Activated CD8-positive, alpha-beta memory T cell treated with anti-CD3 and anti-CD28 coated beads, Interleukin-2, amount 10 ng/mL, durations not matched to agents 7 days and 5 days (primary cell): ENCODE measurements at regions not wholly inside any gene's neighbourhood (a gene's known extent, or its start where the extent isn't known, plus 50 kb on each side); places are given as distances from the start of the nearest gene placed in this dataset.

ENCODE experiments used
- ATAC-seq: fragments of 150-1000 bp; cut with Tn5 transposase; one replicate; pipeline ENCODE4 v1.10.0; 2021; ENCODE audit warnings: moderate library complexity
- CTCF ChIA-PET: fragments of 350-600 bp; sonication (Branson Sonifier 250); formaldehyde crosslinking; loops from one replicate; lab custom pipeline; 2021; ENCODE audit warnings: antibody characterized with exemption; lab: Charles Lee
- DNase-seq: peaks from one replicate; pipeline ENCODE4 v3.0.0-alpha.2; 2020
- H3K27ac Mint-ChIP-seq: one replicate; pipeline ENCODE4 v1.8.0; 2021; ENCODE audit warnings: mild to moderate bottlenecking, mixed read lengths
- H3K27me3 Mint-ChIP-seq: one replicate; pipeline ENCODE4 v1.8.0; 2021; ENCODE audit warnings: mixed read lengths
- H3K36me3 Mint-ChIP-seq: one replicate; pipeline ENCODE4 v1.8.0; 2021; ENCODE audit warnings: mild to moderate bottlenecking, mixed read lengths
- H3K4me1 Mint-ChIP-seq: one replicate; pipeline ENCODE4 v1.8.0; 2021; ENCODE audit warnings: mixed read lengths
- H3K4me3 Mint-ChIP-seq: one replicate; pipeline ENCODE4 v1.8.0; 2021; ENCODE audit warnings: mild to moderate bottlenecking, moderate library complexity, mixed read lengths
- H3K9me3 Mint-ChIP-seq: one replicate; pipeline ENCODE4 v1.8.0; 2022; ENCODE audit warnings: low read depth, mixed read lengths

- Mint-ChIP-seq H3K4me3 (no peak overlapping the region), H3K27ac (no peak overlapping the region), H3K9me3 (no peaks in the 10 kb centered on the region), H3K27me3 (peaks cover 10% of the 10 kb centered on the region), H3K4me1 (no peaks in the 10 kb centered on the region), H3K36me3 (no peaks in the 10 kb centered on the region)
- ATAC-seq (no peak), DNase-seq (no peak)
- CTCF ChIA-PET: interaction anchor here (0.6 kb wide), 1 partner anchor 10 kb away, joined by 3 read pairs; no protein-coding TSS in a partner anchor
Observed at GRCh38 chr15:92705764-92706163, 50.2 kb upstream of the FAM174B start.

GRCh38 chr15:92706201-92706600 is 50.6 kb upstream of the FAM174B start:
- ATAC-seq (no peak), DNase-seq (no peak)
- Mint-ChIP-seq H3K27ac (no peak overlapping the region), H3K4me3 (no peak overlapping the region), H3K36me3 (no peaks in the 10 kb centered on the region), H3K9me3 (no peaks in the 10 kb centered on the region), H3K27me3 (peaks cover 10% of the 10 kb centered on the region), H3K4me1 (no peaks in the 10 kb centered on the region)
- CTCF ChIA-PET: interaction anchor here (0.6 kb wide), 1 partner anchor 10 kb away, joined by 3 read pairs; no protein-coding TSS in a partner anchor

- Mint-ChIP-seq H3K27ac (no peak overlapping the region), H3K4me3 (no peak overlapping the region), H3K27me3 (peaks cover 5% of the 10 kb centered on the region), H3K9me3 (no peaks in the 10 kb centered on the region), H3K4me1 (no peaks in the 10 kb centered on the region), H3K36me3 (no peaks in the 10 kb centered on the region)
- CTCF ChIA-PET: interaction anchor here (0.9 kb wide), 1 partner anchor 9 kb away, joined by 3 read pairs; no protein-coding TSS in a partner anchor
- DNase-seq: no peak
- no peak for ATAC-seq
Observed at GRCh38 chr15:92707880-92708551, 52.4 kb upstream of the FAM174B start.

DNA sequence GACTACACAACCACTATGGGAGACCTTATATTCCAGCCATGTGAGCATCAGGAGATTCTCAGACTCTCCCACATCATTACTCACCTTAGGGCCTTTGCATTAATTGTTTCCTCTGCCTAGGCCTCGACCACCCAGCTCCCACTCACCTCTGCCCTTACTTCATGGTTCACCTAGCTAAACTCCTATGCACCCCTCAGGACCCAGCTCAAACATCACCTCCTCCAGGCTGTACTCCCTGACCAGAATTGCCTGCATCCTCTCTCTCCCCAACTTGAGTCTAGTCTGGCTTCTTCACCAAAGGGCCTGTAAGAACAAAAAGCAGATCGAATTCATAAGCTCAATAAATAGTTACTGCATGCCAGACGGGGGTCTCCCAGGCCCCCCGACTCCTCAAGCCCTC is 53.1 kb upstream of the FAM174B start:
- Mint-ChIP-seq H3K36me3 (no peaks in the 10 kb centered on the region), H3K27me3 (peaks cover 10% of the 10 kb centered on the region), H3K9me3 (no peaks in the 10 kb centered on the region), H3K27ac (no peak overlapping the region), H3K4me3 (no peak overlapping the region), H3K4me1 (no peaks in the 10 kb centered on the region)
- CTCF ChIA-PET: no interaction called here
- no peak for DNase-seq
- no peak for ATAC-seq

- ATAC-seq (no peak), DNase-seq (no peak)
- H3K27ac Mint-ChIP-seq: no peak overlapping the region
- peaks cover 3% of the 10 kb centered on the region for H3K4me1 Mint-ChIP-seq
- no peaks in the 10 kb centered on the region for H3K9me3 Mint-ChIP-seq
- no peaks in the 10 kb centered on the region for H3K36me3 Mint-ChIP-seq
- H3K4me3 Mint-ChIP-seq: no peak overlapping the region
- CTCF ChIA-PET: no interaction called here
- H3K27me3 Mint-ChIP-seq: peaks cover 14% of the 10 kb centered on the region
Observed at GRCh38 chr15:92709110-92709790, 53.7 kb upstream of the FAM174B start.

DNA sequence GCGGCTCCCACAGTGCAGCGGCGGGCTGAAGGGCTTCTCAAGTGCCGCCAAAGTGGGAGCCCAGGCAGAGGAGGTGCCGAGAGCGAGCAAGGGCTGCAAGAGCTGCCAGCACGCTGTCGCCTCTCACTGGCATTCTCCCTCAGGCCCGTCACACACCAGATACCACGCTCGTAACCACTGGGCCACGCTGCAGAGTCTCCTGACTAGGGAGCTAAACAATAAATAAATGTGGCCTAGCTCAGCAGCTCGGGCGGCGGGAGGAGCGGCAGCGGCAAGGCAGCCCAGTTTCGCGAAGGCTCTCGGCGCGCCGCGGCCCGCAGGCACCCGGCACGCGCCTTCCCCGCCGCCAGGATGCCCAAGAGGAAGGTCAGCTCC is 55.9 kb upstream of the FAM174B start:
- CTCF ChIA-PET: no interaction called here
- Mint-ChIP-seq H3K27ac (no peak overlapping the region), H3K4me3 (no peak overlapping the region), H3K27me3 (peaks cover 17% of the 10 kb centered on the region), H3K36me3 (no peaks in the 10 kb centered on the region), H3K4me1 (peaks cover 8% of the 10 kb centered on the region), H3K9me3 (no peaks in the 10 kb centered on the region)
- no peak for ATAC-seq
- no peak for DNase-seq

- no peaks in the 10 kb centered on the region for H3K9me3 Mint-ChIP-seq
- H3K36me3 Mint-ChIP-seq: no peaks in the 10 kb centered on the region
- peaks cover 8% of the 10 kb centered on the region for H3K4me1 Mint-ChIP-seq
- no peak overlapping the region for H3K27ac Mint-ChIP-seq
- peaks cover 17% of the 10 kb centered on the region for H3K27me3 Mint-ChIP-seq
- H3K4me3 Mint-ChIP-seq: peak overlapping the region; percentile 11
- ATAC-seq (peak; percentile 20), DNase-seq (no peak)
- CTCF ChIA-PET: interaction anchor here (0.6 to 3.5 kb wide), 28 partner anchors 10 to 637 kb away, joined by 3 to 34 read pairs (median 3); no protein-coding TSS in a partner anchor
Observed at GRCh38 chr15:92714077-92714476, 58.5 kb upstream of the FAM174B start.

DNA sequence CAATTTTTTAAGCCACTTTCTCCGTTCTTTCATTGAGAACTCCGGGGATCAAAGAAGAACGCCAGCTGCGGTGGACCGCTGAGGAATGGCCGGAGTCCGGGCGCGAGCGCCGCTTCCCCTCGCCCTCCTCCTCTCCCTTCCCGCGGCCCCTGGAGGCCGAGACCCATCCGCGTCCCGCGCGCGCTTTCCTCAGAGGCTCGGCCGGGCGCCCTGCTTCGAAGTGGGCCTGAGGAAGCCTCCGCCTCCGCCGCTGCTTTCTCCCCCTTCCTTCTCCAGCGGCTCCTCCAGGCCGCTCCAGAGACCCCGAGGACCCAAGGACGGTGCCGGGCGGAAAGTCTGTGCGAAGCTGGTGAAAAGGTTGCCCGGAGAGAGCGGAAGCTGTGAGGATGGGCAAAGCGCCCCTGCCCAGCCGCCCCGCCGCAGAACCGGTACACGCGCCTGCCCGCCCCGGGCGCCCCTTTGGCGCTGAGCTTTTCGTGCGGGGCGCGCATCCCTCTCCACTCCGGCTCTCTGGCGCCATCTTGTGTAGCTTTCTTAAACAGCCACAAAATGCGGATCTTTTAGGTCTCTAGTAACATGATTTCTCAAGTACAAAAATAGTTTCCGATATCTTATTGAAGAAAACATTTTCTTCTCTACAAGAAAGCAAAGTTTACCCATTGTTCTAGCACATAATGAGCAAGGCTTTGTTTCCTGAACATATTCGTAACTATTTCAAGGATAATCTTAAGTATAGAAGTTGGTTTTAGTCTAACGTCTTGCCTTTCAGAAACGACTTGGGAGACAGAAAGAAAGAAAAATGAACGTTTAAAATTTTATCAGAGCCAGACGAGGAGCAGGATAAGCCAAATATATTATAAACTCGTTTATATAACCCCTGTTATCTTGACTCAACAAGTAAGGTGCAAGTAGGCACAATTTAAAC is 59.2 kb upstream of the FAM174B start:
- Mint-ChIP-seq H3K4me3 (peak overlapping the region; percentile 11), H3K9me3 (no peaks in the 10 kb centered on the region), H3K27ac (no peak overlapping the region), H3K36me3 (no peaks in the 10 kb centered on the region), H3K27me3 (peaks cover 17% of the 10 kb centered on the region), H3K4me1 (peaks cover 8% of the 10 kb centered on the region)
- ATAC-seq (peak; percentile 93), DNase-seq (peak; percentile 76)
- CTCF ChIA-PET: interaction anchor here (0.5 to 3.5 kb wide), 30 partner anchors 9 to 637 kb away, joined by 3 to 34 read pairs (median 3); no protein-coding TSS in a partner anchor

- peaks cover 17% of the 10 kb centered on the region for H3K27me3 Mint-ChIP-seq
- H3K9me3 Mint-ChIP-seq: no peaks in the 10 kb centered on the region
- CTCF ChIA-PET: interaction anchor here (0.6 to 3.5 kb wide), 5 partner anchors 10 to 619 kb away, joined by 3 to 34 read pairs (median 5); no protein-coding TSS in a partner anchor
- H3K27ac Mint-ChIP-seq: no peak overlapping the region
- DNase-seq: no peak
- H3K4me1 Mint-ChIP-seq: peaks cover 8% of the 10 kb centered on the region
- no peak overlapping the region for H3K4me3 Mint-ChIP-seq
- ATAC-seq: no peak
- no peaks in the 10 kb centered on the region for H3K36me3 Mint-ChIP-seq
Observed at GRCh38 chr15:92715758-92716157, 60.2 kb upstream of the FAM174B start.

DNA sequence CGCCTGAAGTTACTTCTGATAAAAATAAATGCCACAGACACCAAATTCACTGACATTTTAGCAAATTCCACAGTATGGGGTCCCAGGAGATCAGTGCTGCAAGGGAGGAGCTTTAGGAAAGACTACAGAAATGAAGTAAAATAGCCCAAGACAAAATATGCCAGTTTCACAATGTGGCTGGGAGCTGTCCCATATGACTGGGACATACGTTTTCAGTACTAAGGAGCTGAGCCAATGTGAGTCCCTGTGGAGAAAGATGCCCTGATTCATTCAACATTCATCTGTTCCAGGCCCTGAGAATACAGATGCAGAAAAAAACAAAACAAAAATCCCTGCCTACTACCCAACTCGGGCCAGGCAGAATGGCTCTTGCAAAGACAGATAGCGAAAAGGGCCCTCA is 63.4 kb upstream of the FAM174B start:
- no peak for DNase-seq
- no peak overlapping the region for H3K27ac Mint-ChIP-seq
- no peaks in the 10 kb centered on the region for H3K9me3 Mint-ChIP-seq
- H3K4me1 Mint-ChIP-seq: peaks cover 8% of the 10 kb centered on the region
- CTCF ChIA-PET: no interaction called here
- H3K27me3 Mint-ChIP-seq: peaks cover 10% of the 10 kb centered on the region
- no peak overlapping the region for H3K4me3 Mint-ChIP-seq
- ATAC-seq: no peak
- peaks cover 2% of the 10 kb centered on the region for H3K36me3 Mint-ChIP-seq

DNA sequence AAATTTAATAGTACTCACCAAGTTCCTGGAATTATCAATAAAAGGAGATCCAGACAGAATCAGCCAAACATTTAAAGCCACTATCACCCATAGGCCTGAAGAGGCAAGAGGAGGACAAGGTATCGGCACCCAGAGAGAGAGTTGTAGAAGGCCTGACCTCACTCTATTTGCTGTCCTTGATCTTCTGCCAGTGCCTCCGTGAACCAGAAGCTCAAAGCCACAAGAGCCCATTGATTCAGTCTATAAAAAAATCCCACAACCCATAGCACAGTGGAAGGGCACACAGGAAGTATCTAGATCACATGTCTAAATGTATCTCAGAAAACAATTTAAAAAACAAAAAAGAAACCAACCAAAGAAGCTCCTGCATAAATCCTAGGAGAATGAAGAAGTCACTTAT is 68.6 kb upstream of the FAM174B start:
- Mint-ChIP-seq H3K9me3 (no peaks in the 10 kb centered on the region), H3K27me3 (peaks cover 2% of the 10 kb centered on the region), H3K4me1 (peaks cover 4% of the 10 kb centered on the region), H3K4me3 (no peak overlapping the region), H3K27ac (no peak overlapping the region), H3K36me3 (peaks cover 2% of the 10 kb centered on the region)
- CTCF ChIA-PET: interaction anchor here (1.0 to 1.2 kb wide), 2 partner anchors 10 kb away, joined by 3 to 4 read pairs; no protein-coding TSS in a partner anchor
- no peak for DNase-seq
- no peak for ATAC-seq

- Mint-ChIP-seq H3K9me3 (no peaks in the 10 kb centered on the region), H3K36me3 (peaks cover 2% of the 10 kb centered on the region), H3K27ac (no peak overlapping the region), H3K27me3 (peaks cover 2% of the 10 kb centered on the region), H3K4me3 (no peak overlapping the region), H3K4me1 (peaks cover 4% of the 10 kb centered on the region)
- DNase-seq: no peak
- no peak for ATAC-seq
- CTCF ChIA-PET: no interaction called here
Observed at GRCh38 chr15:92725171-92725570, 69.6 kb upstream of the FAM174B start.

GRCh38 chr15:92728266-92728665 is 72.7 kb upstream of the FAM174B start:
- H3K27me3 Mint-ChIP-seq: peaks cover 8% of the 10 kb centered on the region
- CTCF ChIA-PET: no interaction called here
- peaks cover 4% of the 10 kb centered on the region for H3K4me1 Mint-ChIP-seq
- H3K4me3 Mint-ChIP-seq: no peak overlapping the region
- H3K36me3 Mint-ChIP-seq: no peaks in the 10 kb centered on the region
- no peaks in the 10 kb centered on the region for H3K9me3 Mint-ChIP-seq
- ATAC-seq (no peak), DNase-seq (no peak)
- no peak overlapping the region for H3K27ac Mint-ChIP-seq
